ENCODE measurements at regions not wholly inside any gene's neighbourhood (a gene's known extent, or its start where the extent isn't known, plus 50 kb on each side); places are given as distances from the start of the nearest gene placed in this dataset.

- Histone ChIP-seq H3K36me3 (replicated peaks; ENCODE audit: insufficient read depth, low read length) (no peaks in the 10 kb centered on the region), H3K27me3 (replicated peaks; ENCODE audit: insufficient read depth, low read length) (no peaks in the 10 kb centered on the region), H3K79me2 (ENCODE audit: low read length) (no peaks in the 10 kb centered on the region), H4K20me1 (ENCODE audit: insufficient read depth, low read length) (no peaks in the 10 kb centered on the region), H3K4me1 (ENCODE audit: low read length) (no peaks in the 10 kb centered on the region), H3K9ac (ENCODE audit: low read length) (no peak overlapping the region), H3K9me3 (replicated peaks; ENCODE audit: insufficient read depth, low read length) (no peaks in the 10 kb centered on the region), H3F3A (ENCODE audit: insufficient read depth, low read length) (no peaks in the 10 kb centered on the region), H2AFZ (ENCODE audit: low read length) (no peak overlapping the region), H3K4me2 (ENCODE audit: low read depth, low read length) (no peak overlapping the region), H3K4me3 (ENCODE audit: low read length) (no peak overlapping the region), H3K9me2 (replicated peaks; ENCODE audit: insufficient read depth, low read length) (no peaks in the 10 kb centered on the region), H3K27ac (ENCODE audit: low read length) (no peak overlapping the region)
- TF ChIP-seq CTCF (IDR thresholded peaks at IDR 0.05; ENCODE audit: low read length) (no peak), EZH2phosphoT487 (IDR thresholded peaks at IDR 0.05; ENCODE audit: low read length) (no peak), EZH2 (optimal IDR thresholded peaks at IDR 0.05; ENCODE audit: low read depth, low read length) (no peak)
- no peak for DNase-seq
These were observed 219.5 kb upstream of the FANCL start for GRCh38 chr2:58460670-58461069.

DNA sequence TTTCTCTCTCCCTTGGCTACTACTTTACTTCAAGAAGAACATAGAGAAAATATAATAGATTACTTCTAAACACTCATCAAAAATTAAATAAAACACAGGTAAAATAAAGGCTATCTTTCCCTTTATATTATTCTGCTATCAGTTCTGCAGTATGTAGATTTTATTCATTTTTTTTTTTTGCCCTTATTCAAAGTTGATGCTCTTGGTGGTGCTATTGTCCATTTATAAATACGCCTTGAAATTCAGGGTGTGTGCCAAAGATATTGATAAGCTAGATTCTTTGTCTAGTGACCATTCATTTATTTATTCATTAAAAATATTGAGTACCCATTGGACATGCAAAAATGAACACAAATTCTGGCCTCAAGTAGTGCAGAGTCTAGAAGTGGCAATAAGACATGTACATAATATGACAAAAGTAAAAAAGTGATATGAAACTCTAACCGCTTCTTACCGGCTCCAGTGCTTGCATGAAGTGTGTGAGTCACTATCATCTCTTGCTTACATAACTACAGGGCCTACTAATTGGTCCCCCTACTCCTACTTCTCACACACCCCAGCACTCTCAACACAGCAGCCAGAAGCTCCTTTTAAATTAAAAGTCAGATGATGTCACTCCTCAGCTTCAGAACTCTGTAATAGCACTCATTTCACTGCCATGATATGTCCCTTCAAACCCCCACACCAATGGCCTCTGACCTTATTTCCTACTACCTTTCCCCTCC is 208.3 kb upstream of the FANCL start:
- Histone ChIP-seq H3K36me3 (replicated peaks; ENCODE audit: insufficient read depth, low read length) (no peaks in the 10 kb centered on the region), H3K4me1 (ENCODE audit: low read length) (no peaks in the 10 kb centered on the region), H3K79me2 (ENCODE audit: low read length) (no peaks in the 10 kb centered on the region), H3K9me3 (replicated peaks; ENCODE audit: insufficient read depth, low read length) (no peaks in the 10 kb centered on the region), H2AFZ (ENCODE audit: low read length) (no peak overlapping the region), H3K4me3 (ENCODE audit: low read length) (no peak overlapping the region), H3K4me2 (ENCODE audit: low read depth, low read length) (no peak overlapping the region), H3K27me3 (replicated peaks; ENCODE audit: insufficient read depth, low read length) (no peaks in the 10 kb centered on the region), H3K27ac (ENCODE audit: low read length) (no peak overlapping the region), H3K9ac (ENCODE audit: low read length) (no peak overlapping the region), H3F3A (ENCODE audit: insufficient read depth, low read length) (no peaks in the 10 kb centered on the region), H4K20me1 (ENCODE audit: insufficient read depth, low read length) (no peaks in the 10 kb centered on the region), H3K9me2 (replicated peaks; ENCODE audit: insufficient read depth, low read length) (no peaks in the 10 kb centered on the region)
- TF ChIP-seq EZH2phosphoT487 (IDR thresholded peaks at IDR 0.05; ENCODE audit: low read length): no peak
- no peak for TF ChIP-seq EZH2 (optimal IDR thresholded peaks at IDR 0.05; ENCODE audit: low read depth, low read length)
- TF ChIP-seq CTCF (IDR thresholded peaks at IDR 0.05; ENCODE audit: low read length): no peak
- DNase-seq: no peak

- no peak for TF ChIP-seq EZH2 (optimal IDR thresholded peaks at IDR 0.05; ENCODE audit: low read depth, low read length)
- TF ChIP-seq CTCF (IDR thresholded peaks at IDR 0.05; ENCODE audit: low read length): no peak
- Histone ChIP-seq H3K9me3 (replicated peaks; ENCODE audit: insufficient read depth, low read length) (no peaks in the 10 kb centered on the region), H2AFZ (ENCODE audit: low read length) (no peak overlapping the region), H3F3A (ENCODE audit: insufficient read depth, low read length) (no peaks in the 10 kb centered on the region), H3K27me3 (replicated peaks; ENCODE audit: insufficient read depth, low read length) (no peaks in the 10 kb centered on the region), H3K4me3 (ENCODE audit: low read length) (no peak overlapping the region), H3K4me1 (ENCODE audit: low read length) (no peaks in the 10 kb centered on the region), H3K4me2 (ENCODE audit: low read depth, low read length) (no peak overlapping the region), H4K20me1 (ENCODE audit: insufficient read depth, low read length) (no peaks in the 10 kb centered on the region), H3K36me3 (replicated peaks; ENCODE audit: insufficient read depth, low read length) (no peaks in the 10 kb centered on the region), H3K27ac (ENCODE audit: low read length) (no peak overlapping the region), H3K79me2 (ENCODE audit: low read length) (no peaks in the 10 kb centered on the region), H3K9ac (ENCODE audit: low read length) (no peak overlapping the region), H3K9me2 (replicated peaks; ENCODE audit: insufficient read depth, low read length) (no peaks in the 10 kb centered on the region)
- no peak for DNase-seq
These were observed 207.7 kb upstream of the FANCL start for GRCh38 chr2:58448845-58449244.

Measured in MM.1S (cell line).